KG1 (cell line): ENCODE measurements at regions not wholly inside any gene's neighbourhood (a gene's known extent, or its start where the extent isn't known, plus 50 kb on each side); places are given as distances from the start of the nearest gene placed in this dataset.

ENCODE experiments used
- DNase-seq: peaks from one replicate; lab custom pipeline; 2025; lab: John Stamatoyannopoulos, UW

DNA sequence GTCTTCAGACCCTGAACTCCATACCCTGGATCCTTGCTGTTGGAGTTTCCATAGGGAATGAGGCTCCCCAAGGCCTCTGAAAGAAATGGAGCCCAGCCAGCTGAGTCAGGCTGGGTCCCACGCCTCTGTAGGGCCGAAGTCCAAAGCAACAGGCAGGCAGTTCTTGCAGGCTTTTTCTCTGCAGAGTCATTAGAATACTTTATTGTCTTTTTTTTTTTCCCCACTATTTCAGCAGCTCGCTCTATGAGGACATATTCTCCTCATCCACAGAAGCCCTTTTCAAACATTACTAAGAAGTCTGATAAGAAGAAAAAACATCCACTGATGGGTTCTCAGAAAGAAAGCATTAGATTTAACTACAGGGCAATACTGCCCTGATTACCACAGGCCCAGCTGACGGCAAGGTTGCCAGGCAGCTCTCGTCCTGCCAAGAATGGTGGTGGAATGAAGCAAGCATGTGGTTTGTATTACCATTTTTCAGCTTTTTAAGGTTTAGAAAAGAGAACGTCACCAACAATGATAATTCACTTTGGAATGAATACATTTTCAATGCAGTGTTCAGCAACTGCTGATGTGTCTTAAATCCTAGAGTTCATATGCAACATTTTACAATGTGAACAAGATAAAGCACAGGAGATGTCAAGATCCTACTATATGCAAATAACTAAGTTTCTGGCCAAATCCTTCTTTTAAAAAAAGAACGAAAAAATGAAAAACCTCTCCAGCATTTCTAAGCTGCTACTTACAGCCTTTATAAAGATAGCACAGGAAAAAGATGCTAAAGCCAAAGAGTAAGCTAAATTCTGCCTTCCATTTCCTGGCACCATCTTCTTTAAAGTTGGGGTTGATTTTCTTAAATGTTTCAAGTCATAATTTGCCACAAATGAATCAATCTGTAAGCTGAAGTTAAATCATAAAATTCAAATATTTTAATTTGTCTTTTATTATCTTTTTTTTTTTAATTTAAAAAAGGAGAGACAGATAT is 223.6 kb upstream of the CITED2 start:
- DNase-seq = no peak

DNA sequence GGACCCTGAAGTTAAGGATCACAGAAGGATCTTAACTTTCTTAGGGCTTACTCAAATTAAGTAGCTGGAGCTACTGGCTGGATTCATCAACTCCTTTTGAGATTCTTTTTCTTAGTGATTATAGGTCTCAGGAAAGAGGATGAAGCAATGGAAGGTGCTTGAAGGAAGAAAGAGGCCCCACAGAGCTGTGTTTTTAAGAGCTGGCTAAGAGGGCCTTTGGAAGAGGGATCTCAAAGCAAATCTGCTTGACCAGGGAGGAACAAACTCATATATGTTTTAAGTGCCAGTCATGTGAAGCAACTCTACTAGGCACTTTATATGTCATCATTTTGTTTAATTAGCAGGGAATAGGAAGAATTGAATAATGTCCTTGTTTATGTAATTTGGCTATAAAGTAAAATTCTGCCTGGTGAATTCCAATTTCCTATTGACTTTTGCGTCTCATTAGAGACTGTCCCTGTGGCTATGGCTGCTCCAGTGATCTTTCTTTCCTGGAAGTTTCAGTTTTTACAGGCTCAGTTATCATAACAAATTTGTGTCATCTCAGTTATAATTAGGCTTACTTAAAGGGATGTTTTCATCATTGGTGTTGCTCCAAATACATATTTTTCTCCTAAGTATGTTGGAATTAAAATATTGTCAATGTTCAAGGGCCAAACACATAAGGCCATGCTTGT is 222.8 kb upstream of the CITED2 start:
- DNase-seq = no peak

DNA sequence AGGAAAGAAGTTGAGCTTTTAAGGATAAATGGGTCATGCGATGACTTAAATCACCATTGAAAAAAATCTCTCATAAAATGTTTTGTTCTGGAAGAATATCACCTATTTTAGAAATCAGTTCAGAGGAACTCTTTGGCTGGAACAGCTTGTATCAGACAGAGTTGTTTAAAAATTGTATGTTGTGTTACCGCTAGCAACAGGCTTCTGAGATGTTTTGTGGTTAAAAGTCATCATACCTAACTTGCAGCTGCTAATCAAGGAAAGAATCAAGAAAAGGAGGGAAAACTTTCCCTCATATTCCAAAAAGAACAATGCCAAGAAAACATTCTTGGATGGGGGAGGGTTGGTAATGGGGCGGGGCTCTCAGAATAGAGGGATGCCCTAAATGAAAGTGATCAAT is 220.7 kb upstream of the CITED2 start:
- DNase-seq = no peak

DNA sequence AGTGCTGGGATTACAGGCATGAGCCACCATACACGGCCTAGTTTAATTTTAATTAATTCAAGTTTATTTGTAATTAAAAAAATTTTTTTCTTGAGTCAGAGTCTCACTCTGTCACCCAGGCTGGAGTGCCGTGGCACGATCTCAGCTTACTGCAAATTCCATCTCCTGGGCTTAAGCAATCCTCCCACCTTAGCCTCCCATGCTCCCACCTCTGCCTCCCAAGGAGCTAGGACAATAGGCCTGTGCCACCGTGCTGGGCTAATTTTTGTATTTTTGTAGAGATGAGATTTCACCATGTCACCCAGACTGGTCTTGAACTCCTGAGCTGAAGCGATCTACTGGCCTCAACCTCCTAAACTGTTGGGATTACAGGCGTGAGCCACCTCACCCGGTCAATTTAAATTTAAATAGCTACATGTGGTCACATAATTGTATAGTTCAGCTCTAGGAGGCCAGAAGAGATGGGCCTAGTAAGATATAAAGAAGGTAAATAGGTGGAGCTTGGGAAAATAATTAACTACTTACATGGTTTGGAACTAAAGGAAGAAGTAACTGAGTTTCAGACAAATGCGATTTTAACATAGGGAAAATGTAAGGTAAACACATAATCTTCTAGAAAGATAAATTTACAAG is 220.0 kb upstream of the CITED2 start:
- DNase-seq = no peak

DNA sequence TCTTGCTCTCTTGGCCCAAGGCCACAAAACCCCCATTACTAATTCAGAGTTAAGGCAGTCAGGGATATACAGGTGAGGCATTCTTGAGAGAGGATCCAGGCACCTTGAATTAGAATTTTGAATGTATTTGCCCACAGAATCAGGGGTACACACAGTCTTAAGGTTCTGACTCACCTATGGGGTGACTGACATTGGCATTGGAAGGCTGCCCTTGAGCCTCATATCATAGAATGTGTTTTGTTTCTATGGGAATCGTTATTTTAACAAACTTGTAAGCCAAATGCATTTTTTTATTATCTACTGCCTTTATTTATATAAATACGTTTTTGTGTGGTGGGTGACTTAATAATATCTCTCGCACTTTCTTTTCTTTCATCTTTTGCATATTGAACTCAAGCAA is 218.6 kb upstream of the CITED2 start:
- DNase-seq = no peak

DNA sequence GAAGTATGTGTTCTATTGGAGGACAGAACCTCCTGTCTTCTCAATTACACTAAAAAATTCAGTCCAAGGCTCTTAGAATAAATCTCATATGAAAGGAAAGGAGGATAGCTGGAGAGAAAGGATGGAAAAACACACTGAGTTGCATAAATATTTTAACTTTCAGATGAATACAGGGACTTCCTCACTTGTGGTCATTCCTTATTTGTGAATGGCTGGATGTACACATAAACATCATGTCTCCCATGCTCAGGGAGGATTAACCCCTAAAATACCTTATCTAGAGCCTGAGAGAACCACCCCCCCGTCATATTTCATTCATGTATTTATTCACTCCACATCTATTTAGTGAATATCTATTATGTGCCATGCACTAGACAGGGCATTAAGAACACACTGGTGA is 217.6 kb upstream of the CITED2 start:
- no peak for DNase-seq

DNA sequence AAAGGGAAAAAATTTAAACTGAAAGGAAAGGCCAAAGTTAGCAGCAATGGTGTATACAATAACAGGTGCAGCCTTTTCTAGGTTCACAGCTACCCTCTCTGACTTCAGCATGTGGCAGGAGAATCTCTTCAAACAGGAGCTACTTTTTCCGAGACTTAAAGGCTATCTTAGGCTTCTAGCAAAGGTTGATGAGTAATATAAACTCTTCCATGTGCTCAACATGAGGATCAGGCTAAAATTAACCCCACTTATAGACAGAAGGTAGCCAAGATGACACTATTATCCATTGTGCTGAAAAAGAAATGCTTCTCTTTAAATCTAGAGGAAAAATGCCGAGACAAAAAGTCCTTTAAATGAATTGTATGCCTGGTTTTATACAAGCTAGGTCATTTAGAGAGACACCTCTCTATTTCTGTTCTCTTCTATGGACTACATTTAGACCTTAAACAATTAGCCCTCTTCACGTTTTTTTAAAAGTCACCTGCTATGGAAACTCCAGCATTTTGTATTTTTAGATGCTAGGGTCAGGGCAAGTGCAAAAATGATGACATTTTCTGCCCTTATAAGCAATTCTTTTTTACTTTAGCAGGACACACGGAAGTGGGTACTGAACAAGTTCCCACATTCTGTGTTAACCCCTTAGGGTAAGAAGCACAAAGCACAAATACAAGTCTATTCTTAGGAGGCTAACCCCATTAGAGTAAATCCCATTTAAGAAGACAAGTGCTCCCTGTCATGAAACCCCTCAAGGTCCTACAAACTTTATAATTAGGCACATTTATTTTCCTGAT is 216.8 kb upstream of the CITED2 start:
- no peak for DNase-seq

DNA sequence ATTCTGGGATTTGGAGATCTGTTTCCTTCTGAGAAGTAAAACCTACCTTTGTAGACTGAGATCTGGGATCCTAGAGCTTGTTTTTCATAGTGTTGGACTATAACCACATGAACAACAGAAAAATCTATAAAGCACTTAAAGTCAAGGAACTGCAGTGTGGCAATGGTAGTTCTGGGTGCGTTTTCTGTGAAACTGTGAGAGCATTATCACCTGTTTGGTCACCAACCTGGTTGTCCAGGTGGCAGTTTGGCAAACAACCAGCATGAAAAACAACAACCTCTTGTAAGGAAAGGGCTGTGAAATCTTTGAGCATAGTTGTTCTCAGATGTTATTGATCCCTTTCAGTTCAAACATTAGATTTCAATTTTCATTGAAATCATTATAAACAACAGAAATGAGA is 215.8 kb upstream of the CITED2 start:
- DNase-seq = no peak

DNA sequence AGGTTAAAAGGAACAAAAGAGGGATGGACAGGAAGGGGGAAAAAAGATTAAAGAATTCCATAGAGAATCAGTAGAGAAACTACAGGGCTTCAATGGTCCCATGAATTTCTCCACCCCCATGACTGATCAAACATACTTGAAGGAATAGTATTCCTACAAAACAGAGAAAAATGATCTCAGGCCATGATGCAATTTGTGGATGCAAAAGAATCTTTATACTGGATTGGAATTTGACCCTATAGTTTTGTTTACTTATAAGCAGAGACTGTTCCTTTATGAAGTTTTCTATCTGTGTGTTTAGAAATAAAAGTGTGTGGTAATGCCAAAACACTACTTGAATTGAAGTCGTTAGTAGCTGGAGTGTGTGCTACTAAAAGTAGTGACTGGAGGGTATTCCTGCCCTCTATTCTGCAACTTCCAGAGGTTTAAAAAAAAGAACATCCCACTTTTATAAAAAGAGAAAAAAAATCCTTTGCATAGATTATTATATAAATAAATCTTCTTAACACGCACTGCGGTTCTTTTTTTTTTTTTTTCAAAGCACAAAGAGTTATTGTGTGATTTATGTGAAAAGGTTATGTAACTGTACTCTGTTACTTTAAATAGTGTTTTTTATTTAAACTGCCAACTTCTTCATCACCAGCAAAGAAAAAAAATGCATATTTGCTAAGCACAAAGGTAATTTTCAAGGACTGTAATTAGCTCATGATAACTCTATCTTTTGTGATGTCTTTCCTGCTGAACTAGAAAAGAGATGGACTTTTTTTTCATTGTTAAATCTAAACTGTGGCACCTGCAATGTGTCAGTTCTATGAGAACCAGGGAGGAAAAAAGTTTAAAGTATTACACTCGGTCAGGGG is 214.5 kb upstream of the CITED2 start:
- no peak for DNase-seq

DNA sequence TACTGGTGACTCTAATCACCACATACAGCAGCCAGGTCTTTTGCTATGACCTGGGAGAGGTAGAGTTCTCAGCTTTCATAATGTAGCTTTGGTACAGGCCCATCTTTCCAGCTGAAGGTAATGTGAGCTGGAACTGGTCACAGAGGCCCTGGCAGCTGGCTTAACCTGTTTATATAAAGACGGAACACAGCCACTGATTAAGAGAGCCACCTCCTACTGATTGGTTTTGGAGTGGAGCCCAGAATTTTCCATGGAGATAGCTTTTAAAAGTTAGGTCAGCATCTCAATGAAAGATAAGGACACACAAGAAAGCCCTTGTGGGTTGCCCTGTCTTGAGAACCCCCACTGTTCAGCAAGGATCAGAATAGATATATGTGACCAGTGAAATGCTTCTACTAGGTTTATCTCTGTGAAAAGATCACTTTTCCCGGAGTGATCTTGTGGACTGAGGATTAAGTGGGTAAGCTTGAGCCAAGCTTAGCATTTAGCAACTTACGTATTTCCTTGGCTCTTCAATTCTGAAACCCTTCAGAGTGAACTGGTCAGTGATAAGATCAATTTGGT is 213.7 kb upstream of the CITED2 start:
- no peak for DNase-seq

DNA sequence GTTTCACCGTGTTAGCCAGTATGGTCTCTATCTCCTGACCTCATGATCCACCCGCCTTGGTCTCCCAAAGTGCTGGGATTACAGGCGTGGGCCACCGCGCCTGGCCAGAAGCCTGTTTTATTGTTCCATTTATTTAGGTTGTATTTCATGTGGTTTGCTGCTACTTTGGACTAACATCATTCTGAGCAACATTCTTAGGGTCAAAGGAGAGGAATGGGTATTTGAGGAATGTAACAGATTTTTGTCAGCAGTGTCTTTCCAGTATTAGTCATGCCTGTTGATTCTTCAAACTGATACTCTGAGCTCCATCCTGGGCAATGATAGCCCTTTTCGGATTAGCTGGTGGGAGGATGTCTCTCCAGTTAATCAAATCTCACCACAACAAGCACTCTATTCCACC is 213.0 kb upstream of the CITED2 start:
- DNase-seq = no peak

DNA sequence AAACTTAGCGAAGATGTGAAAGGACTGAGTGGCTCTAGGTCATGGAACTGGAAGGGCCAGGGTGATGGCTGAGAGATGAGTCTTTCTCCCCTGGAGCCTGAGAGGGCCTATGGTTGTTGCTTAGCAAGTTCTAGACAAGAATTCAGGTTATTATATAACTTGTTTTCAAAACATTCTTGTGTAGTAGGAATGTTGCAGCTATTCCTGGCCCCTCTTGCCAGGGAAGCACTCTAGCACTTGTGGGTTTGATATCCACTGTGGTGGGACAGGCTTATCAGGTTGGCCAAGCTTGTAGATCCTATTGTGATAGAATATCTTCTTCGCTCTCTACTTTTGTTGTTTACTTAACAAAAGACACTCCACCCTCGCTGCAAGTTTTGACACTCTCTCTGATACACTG is 211.8 kb upstream of the CITED2 start:
- no peak for DNase-seq

DNA sequence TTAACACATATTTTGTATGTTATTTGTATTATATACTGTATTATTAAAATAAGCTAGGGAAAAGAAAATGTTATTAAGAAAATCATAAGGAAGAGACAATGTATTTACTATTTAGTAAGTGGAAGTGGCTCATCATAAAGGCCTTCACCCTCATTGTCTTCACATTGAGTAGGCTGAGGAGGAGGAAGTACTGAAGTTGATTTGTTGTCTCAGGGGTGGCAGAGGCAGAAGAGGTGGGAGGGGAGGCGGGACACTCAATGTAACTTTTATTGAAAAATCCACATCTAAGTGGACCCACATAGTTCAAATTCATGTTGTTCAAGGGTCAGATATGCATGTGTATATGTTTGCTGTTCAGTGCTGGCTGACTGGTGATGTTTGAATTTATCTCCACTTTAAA is 210.2 kb upstream of the CITED2 start:
- DNase-seq = no peak

DNA sequence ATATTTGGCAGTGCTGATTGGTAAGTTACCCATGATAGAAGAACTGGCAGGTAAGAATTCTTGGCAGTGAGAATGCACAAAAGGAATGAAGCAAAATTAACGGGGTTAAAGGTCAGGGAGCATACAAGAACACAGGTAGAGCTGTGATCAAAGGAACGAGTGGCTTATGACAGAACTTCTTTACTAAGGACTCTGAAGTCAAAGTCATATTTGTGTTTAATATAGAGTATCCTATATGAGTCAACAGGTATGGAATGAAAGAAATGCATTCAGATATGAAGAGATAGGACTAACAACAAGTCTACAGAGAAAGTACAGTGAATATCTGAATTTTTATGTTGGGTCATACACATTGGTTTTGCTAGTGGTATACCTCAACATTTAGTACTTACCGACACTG is 209.0 kb upstream of the CITED2 start:
- DNase-seq = no peak

DNA sequence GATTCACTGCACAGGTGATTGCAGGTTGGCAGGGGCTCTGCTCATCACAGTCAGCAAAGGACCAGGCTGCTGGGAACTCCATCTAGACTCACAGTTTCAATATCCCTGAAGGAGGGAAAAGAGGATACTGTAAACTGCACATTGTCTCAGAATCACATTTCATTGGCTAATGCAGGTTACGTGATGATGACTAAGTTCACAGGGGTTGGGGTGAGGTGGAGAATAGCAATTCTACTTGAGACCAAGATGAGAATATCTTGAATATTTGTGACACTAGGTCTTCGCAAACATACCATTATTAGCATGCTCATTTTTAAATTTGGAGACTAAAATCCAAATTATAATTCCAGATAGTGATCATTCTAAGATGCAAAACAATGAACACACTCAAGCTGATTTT is 208.5 kb upstream of the CITED2 start:
- no peak for DNase-seq

DNA sequence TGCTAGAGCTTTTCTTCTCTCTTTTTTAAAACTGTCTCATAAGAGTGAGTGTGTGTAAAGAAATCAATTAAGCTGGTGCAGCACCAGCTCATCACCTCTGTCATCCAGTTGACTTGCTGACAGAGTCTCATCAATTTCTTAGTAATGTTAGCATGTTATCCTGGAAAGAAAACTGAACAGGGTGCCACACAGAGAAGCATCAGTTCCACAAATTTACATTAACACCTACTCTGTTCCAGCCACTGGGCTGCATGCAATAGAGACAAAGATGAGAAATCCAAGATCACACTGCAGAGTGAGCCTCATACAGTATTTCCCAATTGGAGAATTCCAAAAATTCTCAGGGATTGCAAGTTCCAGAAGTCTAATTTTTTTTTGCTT is 207.0 kb upstream of the CITED2 start:
- no peak for DNase-seq

DNA sequence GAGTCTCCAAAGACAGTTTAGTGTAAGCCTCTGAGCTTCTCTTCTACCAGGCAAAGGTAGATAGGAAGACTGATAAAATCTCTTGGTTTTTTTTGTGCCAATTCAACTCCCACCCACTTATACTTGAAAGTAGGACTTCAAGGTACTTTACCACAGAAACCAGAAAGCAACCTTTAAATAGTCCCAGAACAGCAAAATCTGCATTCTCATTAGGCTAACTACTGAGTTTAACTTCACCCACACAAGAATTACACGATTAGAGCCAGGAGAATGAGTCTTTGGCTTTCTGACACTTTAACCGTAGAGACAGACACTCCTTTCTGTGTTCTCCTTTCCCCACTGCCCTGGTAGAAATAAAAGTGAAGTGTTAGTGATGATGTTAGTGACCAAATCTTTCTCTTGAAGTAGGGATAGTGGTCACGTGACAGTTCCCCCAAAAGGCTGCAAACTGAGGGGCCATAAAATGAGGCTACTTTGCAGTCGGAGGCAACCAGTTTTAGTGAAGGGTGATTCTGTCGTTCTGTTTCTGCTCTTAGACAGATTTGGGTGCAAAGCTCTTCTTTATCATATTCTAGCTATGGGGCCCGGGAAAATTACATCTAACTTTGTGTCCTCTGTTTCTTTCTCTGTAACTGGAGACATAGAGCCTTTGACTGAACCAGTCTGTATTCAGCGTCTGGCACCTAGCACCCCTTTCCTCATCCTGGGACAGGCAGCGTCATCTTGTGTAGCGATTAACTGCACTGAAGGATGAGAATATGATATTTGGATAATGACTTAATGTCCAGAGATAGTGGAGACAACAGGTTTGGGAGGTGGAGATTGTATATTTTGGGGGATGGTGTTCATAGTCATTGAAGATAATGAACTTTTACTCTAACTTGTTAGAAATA is 206.4 kb upstream of the CITED2 start:
- DNase-seq = no peak

DNA sequence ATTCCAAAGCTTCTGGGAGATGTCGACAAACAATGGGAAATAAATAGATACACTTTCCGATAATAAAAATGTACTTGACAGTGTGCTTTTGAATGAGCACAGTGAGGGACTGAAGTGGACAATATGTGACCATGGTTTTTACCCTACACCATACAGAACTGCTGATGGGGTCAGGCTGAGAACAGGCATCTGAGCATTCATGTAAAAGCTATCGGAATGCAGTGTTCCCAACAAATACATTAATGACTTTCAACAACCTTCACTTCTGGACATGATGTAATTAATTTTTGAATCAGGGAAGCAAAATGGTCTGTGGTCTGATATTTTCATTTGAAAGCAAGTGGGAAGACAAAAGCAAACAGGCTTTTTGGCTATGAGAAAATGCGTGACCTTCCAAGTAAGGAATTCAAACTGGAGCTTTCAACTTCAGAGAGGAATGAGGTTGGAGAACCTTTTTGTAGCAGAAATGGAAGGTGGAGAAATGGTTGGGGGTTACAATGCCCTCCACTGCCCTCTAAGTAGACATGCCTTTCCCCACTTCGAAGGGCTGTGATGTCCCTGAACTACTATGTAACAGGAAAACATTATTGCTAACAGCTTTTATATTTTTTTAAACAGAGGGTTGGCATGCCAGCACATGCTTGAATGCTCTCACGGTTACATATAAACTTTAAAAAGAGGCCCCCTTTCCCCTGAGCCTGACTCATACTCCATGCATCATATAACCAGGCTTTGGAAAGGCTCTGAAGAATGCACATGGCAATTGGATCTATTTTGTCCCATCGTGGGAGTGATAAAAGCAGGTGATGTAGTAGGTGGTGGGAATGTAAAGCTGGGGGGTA is 203.5 kb upstream of the CITED2 start:
- DNase-seq = no peak
